Ishikawa (cell line): ENCODE measurements at regions not wholly inside any gene's neighbourhood (a gene's known extent, or its start where the extent isn't known, plus 50 kb on each side); places are given as distances from the start of the nearest gene placed in this dataset.

ENCODE experiments used
- CEBPB ChIP-seq: IDR thresholded peaks from 2 replicates; pipeline ENCODE4 v1.6.1; 2012
- CREB1 ChIP-seq: IDR thresholded peaks from 2 replicates; pipeline ENCODE4 v1.6.1; 2012; ENCODE audit warnings: low read depth
- EGR1 ChIP-seq: IDR thresholded peaks from 2 replicates; pipeline ENCODE4 v1.6.1; 2012
- EP300 ChIP-seq: IDR thresholded peaks from 2 replicates; pipeline ENCODE4 v1.6.1; 2012; ENCODE audit warnings: borderline replicate concordance
- NFIC ChIP-seq: IDR thresholded peaks from 2 replicates; pipeline ENCODE4 v1.6.1; 2012
- RAD21 ChIP-seq: IDR thresholded peaks from 2 replicates; pipeline ENCODE4 v1.6.1; 2012; ENCODE audit warnings: low read depth
- REST ChIP-seq: IDR thresholded peaks from 2 replicates; pipeline ENCODE4 v1.6.1; 2012; ENCODE audit warnings: low read depth, mild to moderate bottlenecking
- TAF1 ChIP-seq: IDR thresholded peaks from 2 replicates; pipeline ENCODE4 v1.6.1; 2012; ENCODE audit warnings: low read depth, mild to moderate bottlenecking
- TCF12 ChIP-seq: IDR thresholded peaks from 2 replicates; pipeline ENCODE4 v1.6.1; 2012; ENCODE audit warnings: low read depth
- TEAD4 ChIP-seq: IDR thresholded peaks from 2 replicates; pipeline ENCODE4 v1.6.1; 2012
- YY1 ChIP-seq: IDR thresholded peaks from 2 replicates; pipeline ENCODE4 v1.6.1; 2012; ENCODE audit warnings: low read depth
- TF ChIP-seq, protein P1 (sequence below): IDR thresholded peaks from 2 replicates; pipeline ENCODE4 v1.6.1; 2012
- TF ChIP-seq, protein P2 (sequence below): IDR thresholded peaks from 2 replicates; pipeline ENCODE4 v1.6.1; 2012

DNA sequence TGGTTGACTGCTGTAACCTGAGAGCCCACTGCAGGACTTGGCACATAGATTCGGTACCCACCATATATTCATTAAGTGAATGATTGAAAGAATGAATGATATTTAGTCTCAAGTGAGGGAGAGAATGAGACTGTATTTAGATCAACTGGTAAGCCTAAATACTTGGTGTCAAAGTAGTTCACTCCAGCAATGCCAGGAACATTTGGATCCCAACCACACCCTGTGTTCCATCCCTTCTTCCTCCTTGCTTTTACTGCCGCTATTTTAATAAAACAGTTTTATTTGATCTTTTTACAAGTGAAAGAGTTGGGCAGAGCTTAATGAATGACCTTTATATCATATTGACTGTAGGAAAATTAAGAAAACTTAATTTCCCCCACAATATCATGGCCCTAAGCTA is 473.6 kb upstream of the CBLB start:
- TF ChIP-seq, protein P1, sequence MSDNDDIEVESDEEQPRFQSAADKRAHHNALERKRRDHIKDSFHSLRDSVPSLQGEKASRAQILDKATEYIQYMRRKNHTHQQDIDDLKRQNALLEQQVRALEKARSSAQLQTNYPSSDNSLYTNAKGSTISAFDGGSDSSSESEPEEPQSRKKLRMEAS, result no peak
- TF ChIP-seq NFIC (no peak), TAF1 (no peak), CEBPB (no peak), TEAD4 (no peak), REST (no peak), YY1 (no peak), RAD21 (no peak), EP300 (no peak), CREB1 (no peak), TCF12 (no peak), EGR1 (no peak)
- TF ChIP-seq, protein P2, sequence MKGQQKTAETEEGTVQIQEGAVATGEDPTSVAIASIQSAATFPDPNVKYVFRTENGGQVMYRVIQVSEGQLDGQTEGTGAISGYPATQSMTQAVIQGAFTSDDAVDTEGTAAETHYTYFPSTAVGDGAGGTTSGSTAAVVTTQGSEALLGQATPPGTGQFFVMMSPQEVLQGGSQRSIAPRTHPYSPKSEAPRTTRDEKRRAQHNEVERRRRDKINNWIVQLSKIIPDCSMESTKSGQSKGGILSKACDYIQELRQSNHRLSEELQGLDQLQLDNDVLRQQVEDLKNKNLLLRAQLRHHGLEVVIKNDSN, result no peak
